ENCODE measurements at regions not wholly inside any gene's neighbourhood (a gene's known extent, or its start where the extent isn't known, plus 50 kb on each side); places are given as distances from the start of the nearest gene placed in this dataset.

- Histone ChIP-seq H3K4me1 (ENCODE audit: insufficient read depth, low read length, severe bottlenecking) (no peaks in the 10 kb centered on the region), H3K79me2 (ENCODE audit: insufficient read depth, low read length) (no peaks in the 10 kb centered on the region), H3K27ac (ENCODE audit: low read depth, low read length, poor library complexity, severe bottlenecking) (no peak overlapping the region), H3K27me3 (ENCODE audit: insufficient read depth, low read length) (no peaks in the 10 kb centered on the region), H3K9me3 (ENCODE audit: low read length) (no peaks in the 10 kb centered on the region), H3F3A (ENCODE audit: insufficient read depth, low read length) (no peaks in the 10 kb centered on the region), H3K9me2 (ENCODE audit: low read depth, low read length) (no peaks in the 10 kb centered on the region), H3K4me2 (ENCODE audit: low read length) (no peak overlapping the region), H2AFZ (ENCODE audit: low read length) (no peak overlapping the region), H4K20me1 (ENCODE audit: insufficient read depth, low read length) (no peaks in the 10 kb centered on the region), H3K4me3 (ENCODE audit: low read depth, low read length, poor library complexity, severe bottlenecking) (no peak overlapping the region), H3K36me3 (ENCODE audit: insufficient read depth, low read length) (no peaks in the 10 kb centered on the region), H3K9ac (ENCODE audit: low read length) (no peak overlapping the region)
- TF ChIP-seq CTCF (IDR thresholded peaks at IDR 0.05; ENCODE audit: low read length) (no peak), EZH2 (IDR thresholded peaks at IDR 0.05; ENCODE audit: borderline replicate concordance, low read length) (no peak)
Observed at GRCh38 chr13:97568850-97569249, 134.9 kb downstream of the RAP2A start.

GRCh38 chr13:97569841-97570240 is 135.9 kb downstream of the RAP2A start:
- Histone ChIP-seq H3K27me3 (ENCODE audit: insufficient read depth, low read length) (no peaks in the 10 kb centered on the region), H3K9ac (ENCODE audit: low read length) (no peak overlapping the region), H2AFZ (ENCODE audit: low read length) (no peak overlapping the region), H3K4me3 (ENCODE audit: low read depth, low read length, poor library complexity, severe bottlenecking) (no peak overlapping the region), H3K36me3 (ENCODE audit: insufficient read depth, low read length) (no peaks in the 10 kb centered on the region), H3K4me1 (ENCODE audit: insufficient read depth, low read length, severe bottlenecking) (no peaks in the 10 kb centered on the region), H3F3A (ENCODE audit: insufficient read depth, low read length) (no peaks in the 10 kb centered on the region), H3K9me3 (ENCODE audit: low read length) (no peaks in the 10 kb centered on the region), H3K4me2 (ENCODE audit: low read length) (no peak overlapping the region), H3K27ac (ENCODE audit: low read depth, low read length, poor library complexity, severe bottlenecking) (no peak overlapping the region), H4K20me1 (ENCODE audit: insufficient read depth, low read length) (no peaks in the 10 kb centered on the region), H3K79me2 (ENCODE audit: insufficient read depth, low read length) (no peaks in the 10 kb centered on the region), H3K9me2 (ENCODE audit: low read depth, low read length) (no peaks in the 10 kb centered on the region)
- no peak for TF ChIP-seq EZH2 (IDR thresholded peaks at IDR 0.05; ENCODE audit: borderline replicate concordance, low read length)
- TF ChIP-seq CTCF (IDR thresholded peaks at IDR 0.05; ENCODE audit: low read length) = no peak

- Histone ChIP-seq H2AFZ (ENCODE audit: low read length) (no peak overlapping the region), H3K4me2 (ENCODE audit: low read length) (no peak overlapping the region), H3F3A (ENCODE audit: insufficient read depth, low read length) (no peaks in the 10 kb centered on the region), H4K20me1 (ENCODE audit: insufficient read depth, low read length) (no peaks in the 10 kb centered on the region), H3K36me3 (ENCODE audit: insufficient read depth, low read length) (no peaks in the 10 kb centered on the region), H3K9me2 (ENCODE audit: low read depth, low read length) (no peaks in the 10 kb centered on the region), H3K9me3 (ENCODE audit: low read length) (no peaks in the 10 kb centered on the region), H3K4me1 (ENCODE audit: insufficient read depth, low read length, severe bottlenecking) (no peaks in the 10 kb centered on the region), H3K27ac (ENCODE audit: low read depth, low read length, poor library complexity, severe bottlenecking) (no peak overlapping the region), H3K27me3 (ENCODE audit: insufficient read depth, low read length) (no peaks in the 10 kb centered on the region), H3K9ac (ENCODE audit: low read length) (no peak overlapping the region), H3K4me3 (ENCODE audit: low read depth, low read length, poor library complexity, severe bottlenecking) (no peak overlapping the region), H3K79me2 (ENCODE audit: insufficient read depth, low read length) (no peaks in the 10 kb centered on the region)
- TF ChIP-seq CTCF (IDR thresholded peaks at IDR 0.05; ENCODE audit: low read length) (no peak), EZH2 (IDR thresholded peaks at IDR 0.05; ENCODE audit: borderline replicate concordance, low read length) (no peak)
Observed at GRCh38 chr13:97570442-97570841, 136.5 kb downstream of the RAP2A start.

Measured in OCI-LY1 (cell line).